NCI-H1694 (cell line): ENCODE measurements at regions not wholly inside any gene's neighbourhood (a gene's known extent, or its start where the extent isn't known, plus 50 kb on each side); places are given as distances from the start of the nearest gene placed in this dataset.
"Not testable (repeated sequence)": the region's sequence is repeated elsewhere in the genome, so short reads cannot be mapped to it uniquely, and the experiment has no call there.

Source experiments
- DNase-seq: peaks from one replicate; lab custom pipeline; 2025; lab: John Stamatoyannopoulos, UW

DNA sequence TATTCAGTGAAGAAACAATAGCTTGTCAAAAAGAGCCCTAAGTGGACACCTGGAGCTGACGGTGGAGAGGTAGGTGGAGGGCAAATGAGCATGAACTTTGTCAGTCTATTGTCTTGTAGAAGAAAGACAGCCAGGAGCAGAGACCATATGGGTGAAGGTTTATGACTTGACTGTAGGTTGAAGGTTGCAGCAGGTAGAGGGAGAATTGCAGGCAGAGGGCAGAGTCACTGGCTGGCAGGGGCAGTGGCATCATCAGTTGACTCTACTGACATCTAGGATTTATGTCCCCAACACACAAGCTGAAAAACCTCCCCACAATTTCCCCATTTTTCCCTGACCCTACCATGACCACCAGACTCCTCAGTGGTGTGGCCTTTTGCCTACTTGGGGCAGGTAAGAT, 243.6 kb upstream of the PRSS58 start:
- no peak for DNase-seq

DNA sequence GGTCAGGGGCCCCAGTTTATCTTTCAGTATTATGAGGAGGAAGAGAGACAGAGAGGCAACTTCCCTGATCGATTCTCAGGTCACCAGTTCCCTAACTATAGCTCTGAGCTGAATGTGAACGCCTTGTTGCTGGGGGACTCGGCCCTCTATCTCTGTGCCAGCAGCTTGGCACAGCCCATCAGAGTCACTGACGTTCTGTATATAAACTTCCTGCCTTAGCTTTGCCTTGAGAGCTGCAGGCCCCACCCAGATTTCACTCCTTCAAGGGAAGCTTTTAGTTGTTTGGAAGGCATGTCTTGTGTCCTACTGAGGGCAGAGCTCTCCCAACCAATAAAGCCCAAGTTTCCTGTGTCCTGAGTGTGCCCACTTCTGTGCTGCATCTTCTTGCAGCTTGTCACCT, 242.5 kb upstream of the PRSS58 start:
- no peak for DNase-seq

GRCh38 chr7:142499635-142500034, 241.8 kb upstream of the PRSS58 start:
- no peak for DNase-seq

DNA sequence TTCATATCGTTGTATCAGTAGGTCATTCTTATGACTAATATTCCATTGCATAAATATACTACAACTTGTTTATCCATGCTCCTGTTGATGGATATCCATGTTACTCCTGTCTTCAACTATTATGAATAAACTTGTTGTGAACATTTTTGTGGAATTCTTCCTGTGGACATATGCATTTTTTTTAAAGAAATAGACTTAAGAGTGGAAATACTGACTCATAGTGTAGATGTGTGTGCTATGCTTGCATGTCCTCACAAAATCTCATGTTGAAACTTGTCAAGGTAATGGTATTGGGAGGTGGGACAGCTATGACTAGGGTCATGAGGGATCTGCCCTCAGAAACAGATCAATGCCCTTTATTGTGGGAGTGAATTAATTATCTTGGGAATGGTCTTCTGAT, 240.5 kb upstream of the PRSS58 start:
- DNase-seq: no peak

DNA sequence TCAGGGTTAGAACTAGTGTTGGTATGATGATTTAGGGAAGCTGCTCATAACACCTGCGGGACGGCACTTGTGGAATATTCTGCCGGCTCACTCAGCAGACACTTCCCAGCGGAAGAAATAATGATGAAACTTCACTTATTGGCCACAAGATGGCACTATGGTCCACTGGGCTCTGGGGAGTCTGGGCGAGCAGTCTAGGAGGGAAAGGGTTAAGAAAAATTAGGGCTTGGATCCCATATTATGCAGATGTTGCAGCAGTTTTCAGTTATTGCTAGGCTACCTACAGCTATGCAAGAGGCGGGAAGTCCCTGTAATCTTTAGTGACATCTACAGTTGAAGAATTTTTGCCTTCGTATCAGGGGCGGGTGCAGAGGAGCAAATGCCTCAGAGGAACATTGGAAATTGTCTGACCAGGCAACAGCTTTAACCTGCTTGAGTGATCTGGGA, 238.7 kb upstream of the PRSS58 start:
- no peak for DNase-seq

GRCh38 chr7:142495879-142496278, 238.0 kb upstream of the PRSS58 start:
- not testable (repeated sequence) for DNase-seq

DNA sequence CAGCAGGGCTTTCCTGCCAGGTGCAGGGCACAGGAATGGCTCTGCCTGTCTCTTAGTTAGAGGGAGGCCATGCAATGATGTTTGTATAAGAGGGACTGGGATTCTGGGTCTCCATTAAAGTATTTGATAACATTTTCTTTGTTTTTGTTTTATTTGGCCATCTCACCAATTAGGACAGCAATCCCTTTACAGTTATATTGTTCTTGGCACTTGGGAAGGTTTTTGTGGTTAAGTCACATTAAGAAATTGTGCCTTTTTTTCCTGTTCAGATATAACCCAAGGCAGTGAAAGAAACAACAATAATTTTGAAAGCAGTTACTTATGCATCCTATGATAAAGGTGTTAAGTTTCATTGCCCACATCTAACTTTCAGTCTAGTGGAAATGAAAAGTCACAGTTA, 237.4 kb upstream of the PRSS58 start:
- DNase-seq: not testable (repeated sequence)

GRCh38 chr7:142494021-142494420, 236.2 kb upstream of the PRSS58 start:
- no peak for DNase-seq

DNA sequence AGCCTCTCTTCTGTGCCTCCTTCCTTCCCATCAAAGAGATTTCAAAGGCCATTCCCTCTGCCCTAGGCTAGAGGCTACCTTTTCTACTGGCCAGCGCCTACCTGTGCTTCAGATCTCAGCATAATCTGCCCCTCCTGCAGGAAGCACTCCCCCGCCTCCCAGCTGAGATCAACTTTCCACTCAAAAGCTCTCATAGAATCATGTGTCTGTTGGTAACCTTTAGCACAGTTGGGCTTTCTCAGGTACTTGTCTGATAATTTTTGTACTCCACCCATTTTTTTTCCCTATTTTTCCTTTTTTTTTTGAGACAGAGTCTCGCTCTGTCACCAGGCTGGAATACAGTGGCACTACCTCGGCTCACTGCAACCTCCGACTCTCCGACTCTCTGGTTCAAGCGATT, 231.0 kb upstream of the PRSS58 start:
- no peak for DNase-seq

DNA sequence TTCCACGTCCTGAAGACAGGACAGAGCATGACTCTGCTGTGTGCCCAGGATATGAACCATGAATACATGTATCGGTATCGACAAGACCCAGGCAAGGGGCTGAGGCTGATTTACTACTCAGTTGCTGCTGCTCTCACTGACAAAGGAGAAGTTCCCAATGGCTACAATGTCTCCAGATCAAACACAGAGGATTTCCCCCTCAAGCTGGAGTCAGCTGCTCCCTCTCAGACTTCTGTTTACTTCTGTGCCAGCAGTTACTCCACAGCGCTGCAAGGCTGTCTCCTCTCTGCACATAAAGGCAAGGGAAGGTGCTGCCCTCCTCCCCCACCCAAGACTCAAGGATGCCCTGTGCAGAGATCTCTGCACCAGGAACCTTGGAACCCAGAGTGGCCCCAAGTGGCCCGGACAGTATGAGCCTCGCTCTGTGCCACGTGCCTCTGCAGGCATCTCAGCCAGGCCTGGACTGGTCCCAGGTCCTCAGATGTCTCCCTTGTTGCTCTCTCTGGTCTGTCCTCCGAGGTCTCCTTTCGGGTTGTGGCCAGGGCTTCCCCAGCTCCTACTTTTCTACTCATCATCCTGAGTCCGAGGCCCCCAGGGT, 230.3 kb upstream of the PRSS58 start:
- DNase-seq: no peak

DNA sequence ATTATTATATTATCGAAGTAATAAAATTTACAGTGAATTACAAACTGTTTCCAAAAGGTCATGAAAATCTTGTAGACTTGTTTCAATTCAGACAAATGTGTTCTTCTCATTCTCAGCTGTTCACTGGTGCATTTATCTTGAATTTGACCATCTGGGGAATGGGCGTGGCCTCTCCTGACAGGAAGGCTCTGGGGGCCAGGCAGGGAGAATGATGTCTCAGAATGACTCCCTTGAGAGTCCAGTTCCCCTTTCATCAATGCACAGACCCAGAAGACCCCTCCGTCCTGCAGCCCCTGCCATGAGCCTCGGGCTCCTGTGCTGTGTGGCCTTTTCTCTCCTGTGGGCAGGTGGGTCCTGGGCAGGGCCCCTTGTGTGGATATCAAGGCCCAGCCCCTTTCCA, 229.7 kb upstream of the PRSS58 start:
- not testable (repeated sequence) for DNase-seq

DNA sequence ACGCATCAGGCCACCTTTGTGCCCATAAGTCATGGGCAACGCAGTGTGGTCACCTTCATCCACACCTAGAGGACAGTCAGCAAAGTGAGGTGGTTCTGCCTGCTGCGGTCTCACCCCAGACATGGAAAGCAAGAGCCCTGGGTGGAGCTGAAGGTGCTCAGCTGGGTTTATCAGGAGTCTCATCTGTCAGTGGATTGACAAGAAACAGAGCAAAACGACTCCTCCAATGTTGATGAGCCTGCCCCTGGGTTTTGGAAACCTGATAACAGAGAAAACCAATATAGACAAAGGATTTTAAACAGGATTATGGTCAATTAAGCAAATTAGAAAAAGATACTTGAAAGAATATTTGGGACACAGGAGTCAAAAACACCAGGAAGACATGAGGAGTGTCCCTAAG, 229.3 kb upstream of the PRSS58 start:
- DNase-seq: no peak

GRCh38 chr7:142485617-142486226, 227.9 kb upstream of the PRSS58 start:
- DNase-seq: no peak

DNA sequence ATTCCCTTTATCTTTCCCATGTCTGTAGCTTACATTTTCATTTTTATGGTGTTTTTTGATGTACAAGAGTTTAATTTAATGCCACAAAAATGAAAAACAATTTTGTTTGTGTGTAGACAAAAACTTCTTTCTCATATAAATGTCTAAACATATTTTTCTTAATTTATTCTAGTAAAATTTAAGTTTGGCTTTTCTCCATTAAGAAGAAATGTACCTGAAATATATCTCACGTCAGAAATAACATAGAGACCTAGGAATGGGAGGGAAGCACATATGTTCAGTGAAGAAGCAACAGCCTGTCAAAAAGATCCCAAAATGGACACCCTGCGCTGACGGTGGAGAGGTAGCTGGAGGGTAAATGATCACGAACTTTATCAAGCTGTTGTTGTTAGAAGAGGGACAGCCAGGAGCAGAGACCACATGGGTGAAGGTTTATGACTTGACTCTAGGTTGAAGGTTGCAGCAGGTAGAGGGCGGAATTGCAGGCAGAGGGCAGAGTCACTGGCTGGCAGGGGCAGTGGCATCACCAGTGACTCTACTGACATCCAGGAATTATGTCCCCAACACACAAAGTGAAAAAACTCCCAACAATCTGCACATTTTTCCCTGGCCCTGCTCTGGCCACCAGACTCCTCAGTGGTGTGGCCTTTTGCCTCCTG, 225.9 kb upstream of the PRSS58 start:
- no peak for DNase-seq

DNA sequence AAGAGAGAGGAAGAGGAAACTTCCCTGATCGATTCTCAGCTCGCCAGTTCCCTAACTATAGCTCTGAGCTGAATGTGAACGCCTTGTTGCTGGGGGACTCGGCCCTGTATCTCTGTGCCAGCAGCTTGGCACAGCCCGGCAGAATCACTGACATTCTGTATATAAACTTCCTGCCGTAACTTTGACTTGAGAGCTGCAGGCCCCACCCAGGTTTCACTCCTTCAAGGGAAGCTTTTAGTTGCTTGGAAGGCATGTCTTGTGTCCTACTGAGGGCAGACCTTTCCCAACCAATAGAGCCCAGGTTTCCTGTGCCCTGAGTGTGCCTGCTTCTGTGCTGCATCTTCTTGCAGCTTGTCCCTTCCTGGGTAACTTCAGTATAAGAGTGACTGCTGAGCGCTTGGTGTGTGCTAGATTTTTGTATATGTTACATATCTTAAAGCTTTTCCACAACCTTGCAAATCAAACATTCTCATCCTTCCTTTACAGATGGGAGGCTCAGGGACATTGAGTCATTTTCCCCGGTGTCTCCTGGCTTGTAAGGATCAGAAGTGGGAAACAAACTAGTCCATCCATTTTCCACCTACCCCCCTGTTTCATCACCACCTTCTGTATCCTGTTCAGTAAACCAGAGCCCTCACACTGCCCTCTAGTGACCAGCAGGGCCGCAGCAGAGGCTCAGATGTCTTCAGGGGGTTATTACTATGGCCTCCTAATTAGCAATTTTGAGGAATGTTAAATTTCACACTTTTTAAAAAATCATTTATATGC, 225.2 kb upstream of the PRSS58 start:
- no peak for DNase-seq

GRCh38 chr7:142481548-142481947, 223.7 kb upstream of the PRSS58 start:
- no peak for DNase-seq

GRCh38 chr7:142478479-142479220, 220.8 kb upstream of the PRSS58 start:
- DNase-seq: no peak

GRCh38 chr7:142477801-142478200, 219.9 kb upstream of the PRSS58 start:
- DNase-seq: not testable (repeated sequence)

GRCh38 chr7:142477079-142477651, 219.3 kb upstream of the PRSS58 start:
- DNase-seq: no peak

- no peak for DNase-seq
These were observed 218.2 kb upstream of the PRSS58 start for GRCh38 chr7:142476077-142476476.

GRCh38 chr7:142471820-142472219, 214.0 kb upstream of the PRSS58 start:
- no peak for DNase-seq

GRCh38 chr7:142470544-142470830, 212.6 kb upstream of the PRSS58 start:
- no peak for DNase-seq
